NT2/D1 (cell line): ENCODE measurements at regions not wholly inside any gene's neighbourhood (a gene's known extent, or its start where the extent isn't known, plus 50 kb on each side); places are given as distances from the start of the nearest gene placed in this dataset.

Experiments used
- DNase-seq: peaks from one replicate; pipeline ENCODE4 v3.0.0-alpha.2; 2011; ENCODE audit warnings: low read depth, low spot score
- H3K27me3 ChIP-seq: 2 replicates; pipeline ENCODE4 v1.6.0; 2011; ENCODE audit warnings: mild to moderate bottlenecking; ENCODE audit not compliant: insufficient read length, insufficient read depth
- H3K36me3 ChIP-seq: 2 replicates; pipeline ENCODE4 v1.6.1; 2011; ENCODE audit warnings: mild to moderate bottlenecking, low read length, mixed read lengths; ENCODE audit not compliant: insufficient read depth, insufficient read length
- H3K4me1 ChIP-seq: 2 replicates; pipeline ENCODE4 v1.5.1; 2011; ENCODE audit not compliant: insufficient read depth, insufficient read length
- H3K4me3 ChIP-seq: 2 replicates; pipeline ENCODE4 v1.5.1; 2011; ENCODE audit warnings: low read depth; ENCODE audit not compliant: insufficient read length
- H3K9ac ChIP-seq: 2 replicates; pipeline ENCODE4 v1.6.0; 2011; ENCODE audit warnings: low read depth; ENCODE audit not compliant: insufficient read length
- H3K9me3 ChIP-seq: 2 replicates; pipeline ENCODE4 v1.5.1; 2011; ENCODE audit warnings: mild to moderate bottlenecking, low read length; ENCODE audit not compliant: insufficient read depth
- SUZ12 ChIP-seq: IDR thresholded peaks from 2 replicates; pipeline ENCODE4 v1.6.1; 2011; ENCODE audit not compliant: insufficient read length, insufficient read depth; ENCODE audit errors: extremely low read depth
- YY1 ChIP-seq: IDR thresholded peaks from 2 replicates; pipeline ENCODE4 v1.6.1; 2011; ENCODE audit not compliant: insufficient read length, insufficient read depth
- ZNF274 ChIP-seq: IDR thresholded peaks from 2 replicates; pipeline ENCODE4 v1.6.1; 2011; ENCODE audit warnings: mild to moderate bottlenecking, low read depth, low read length

DNA sequence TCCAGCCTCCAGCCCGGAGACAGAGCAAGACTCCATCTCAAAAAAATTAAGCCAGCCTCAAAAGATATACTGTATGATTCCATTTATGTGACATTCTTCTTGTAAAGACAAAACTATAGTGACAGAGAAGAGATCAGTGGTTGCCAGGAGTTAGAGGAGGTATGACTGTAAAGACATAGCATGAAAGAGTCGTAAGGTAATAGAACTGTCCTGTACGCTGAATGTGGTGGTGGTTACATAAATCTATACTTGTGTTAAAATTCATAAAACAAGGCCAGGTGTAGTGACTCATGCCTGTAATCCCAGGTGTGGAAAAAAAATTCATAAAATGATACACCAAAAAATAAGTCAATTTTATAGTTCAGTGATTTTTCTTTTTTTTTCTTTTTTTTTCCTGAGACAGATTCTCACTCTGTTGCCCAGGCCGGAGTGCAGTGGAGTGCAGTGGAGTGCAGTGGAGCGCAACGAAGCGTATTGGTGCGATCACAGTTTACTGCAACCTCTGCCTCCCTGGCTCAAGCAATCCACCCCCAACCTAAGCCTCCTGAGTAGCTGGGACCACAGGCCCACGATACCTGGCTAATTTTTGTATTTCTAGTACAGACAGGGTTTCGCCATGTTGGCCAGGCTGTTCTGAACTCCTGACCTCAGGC lies 84.9 kb upstream of the CXADR start:
- H3K4me3 ChIP-seq: no peak overlapping the region
- no peak for DNase-seq
- no peak overlapping the region for H3K9ac ChIP-seq
- TF ChIP-seq ZNF274: no peak
- no peak for TF ChIP-seq SUZ12
- TF ChIP-seq YY1: no peak
- no peaks in the 10 kb centered on the region for H3K4me1 ChIP-seq
- H3K27me3 ChIP-seq: no peaks in the 10 kb centered on the region
- H3K36me3 ChIP-seq: no peaks in the 10 kb centered on the region
- no peaks in the 10 kb centered on the region; the same call in 1 of the 2 replicates for H3K9me3 ChIP-seq

DNA sequence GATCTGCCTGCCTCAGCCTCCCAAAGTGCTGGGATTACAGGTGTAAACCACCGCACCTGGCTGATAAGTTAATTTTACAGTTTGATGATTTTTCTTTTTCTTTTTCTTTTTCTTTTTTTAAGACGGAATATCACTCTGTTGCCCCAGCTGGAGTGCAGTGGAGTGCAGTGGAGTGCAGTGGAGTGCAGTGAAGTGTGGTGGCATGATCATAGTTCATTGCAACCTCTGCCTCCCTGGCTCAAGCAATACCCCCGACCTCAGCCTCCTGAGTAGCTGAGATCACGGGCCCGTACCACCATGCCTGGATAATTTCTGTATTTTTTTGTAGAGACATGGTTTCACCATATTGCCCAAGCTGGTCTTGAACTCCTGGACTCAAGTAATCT lies 84.4 kb upstream of the CXADR start:
- Histone ChIP-seq H3K27me3 (no peaks in the 10 kb centered on the region), H3K9me3 (no peaks in the 10 kb centered on the region; the same call in 1 of the 2 replicates), H3K9ac (no peak overlapping the region), H3K36me3 (no peaks in the 10 kb centered on the region), H3K4me1 (no peaks in the 10 kb centered on the region), H3K4me3 (no peak overlapping the region)
- TF ChIP-seq SUZ12: no peak
- no peak for TF ChIP-seq ZNF274
- no peak for TF ChIP-seq YY1
- no peak for DNase-seq

DNA sequence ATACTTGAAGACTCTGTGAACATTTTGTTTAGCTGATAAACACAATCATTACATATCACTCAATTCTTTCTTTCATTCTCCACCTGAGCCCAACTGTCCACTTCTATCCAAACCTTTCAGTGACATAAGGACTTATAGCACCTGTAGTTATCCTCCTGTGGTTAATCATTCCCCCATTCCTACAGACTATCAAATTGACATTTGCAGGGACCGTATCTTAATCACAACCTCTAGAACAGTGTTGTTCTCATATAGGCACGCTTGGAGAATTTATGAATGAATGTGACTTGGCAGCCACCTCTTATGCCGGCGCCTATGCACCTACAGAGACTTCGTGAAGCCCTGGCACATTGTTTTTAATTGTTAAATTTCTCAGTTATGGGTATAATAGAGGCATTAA lies 83.9 kb upstream of the CXADR start:
- no peaks in the 10 kb centered on the region for H3K36me3 ChIP-seq
- no peaks in the 10 kb centered on the region; the same call in 1 of the 2 replicates for H3K9me3 ChIP-seq
- H3K27me3 ChIP-seq: no peaks in the 10 kb centered on the region
- H3K4me3 ChIP-seq: no peak overlapping the region
- TF ChIP-seq ZNF274 (no peak), YY1 (no peak), SUZ12 (no peak)
- H3K9ac ChIP-seq: no peak overlapping the region
- H3K4me1 ChIP-seq: no peaks in the 10 kb centered on the region
- no peak for DNase-seq

DNA sequence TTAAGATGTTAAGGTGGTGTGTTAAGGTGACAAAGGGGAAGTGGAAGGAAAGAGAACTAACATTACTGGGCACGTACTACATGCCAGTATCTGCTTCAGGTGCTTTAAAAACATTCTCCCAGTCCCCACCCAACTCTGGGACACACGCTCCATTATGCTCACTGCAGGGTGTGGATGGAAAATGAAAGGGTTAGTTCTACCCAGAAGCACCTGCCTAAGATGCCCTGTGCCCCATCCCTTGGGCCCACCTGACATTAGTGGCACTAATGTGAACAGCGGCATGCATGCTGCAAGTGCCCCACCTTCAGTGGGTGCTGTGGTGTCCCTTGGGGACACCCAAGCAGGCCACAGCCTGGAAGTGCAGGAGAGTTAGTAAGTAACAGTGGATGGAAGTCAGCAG lies 82.9 kb upstream of the CXADR start:
- TF ChIP-seq SUZ12 (no peak), ZNF274 (no peak), YY1 (no peak)
- H3K9ac ChIP-seq: no peak overlapping the region
- H3K36me3 ChIP-seq: no peaks in the 10 kb centered on the region
- no peak for DNase-seq
- H3K4me3 ChIP-seq: no peak overlapping the region
- no peaks in the 10 kb centered on the region; the same call in 1 of the 2 replicates for H3K9me3 ChIP-seq
- H3K4me1 ChIP-seq: no peaks in the 10 kb centered on the region
- no peaks in the 10 kb centered on the region for H3K27me3 ChIP-seq

DNA sequence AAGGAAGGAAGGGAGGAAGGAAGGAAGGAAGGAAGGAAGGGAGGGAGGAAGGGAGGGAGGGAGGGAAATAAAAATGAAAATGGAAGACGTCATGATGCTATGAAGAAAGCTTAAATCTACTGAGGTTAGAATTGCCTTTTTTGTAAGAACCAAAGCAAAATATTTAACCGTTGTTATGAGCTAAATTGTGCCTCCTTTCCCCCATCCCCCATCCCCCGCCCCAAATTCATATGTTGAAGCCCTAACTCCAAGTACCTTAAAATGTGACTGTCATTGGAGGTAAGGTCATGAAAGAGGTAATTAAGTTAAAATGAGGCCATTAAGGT lies 80.1 kb upstream of the CXADR start:
- Histone ChIP-seq H3K27me3 (no peaks in the 10 kb centered on the region), H3K9ac (no peak overlapping the region), H3K4me1 (no peaks in the 10 kb centered on the region), H3K4me3 (no peak overlapping the region), H3K36me3 (no peaks in the 10 kb centered on the region), H3K9me3 (no peaks in the 10 kb centered on the region)
- no peak for DNase-seq
- TF ChIP-seq SUZ12 (no peak), ZNF274 (no peak), YY1 (no peak)

- Histone ChIP-seq H3K4me1 (no peaks in the 10 kb centered on the region), H3K9me3 (no peaks in the 10 kb centered on the region), H3K27me3 (no peaks in the 10 kb centered on the region), H3K36me3 (no peaks in the 10 kb centered on the region), H3K4me3 (no peak overlapping the region), H3K9ac (no peak overlapping the region)
- no peak for DNase-seq
- TF ChIP-seq YY1 (no peak), SUZ12 (no peak), ZNF274 (no peak)
These were observed 79.1 kb upstream of the CXADR start for GRCh38 chr21:17433730-17434129.

GRCh38 chr21:17435565-17436543 lies 77.0 kb upstream of the CXADR start:
- no peaks in the 10 kb centered on the region for H3K4me1 ChIP-seq
- DNase-seq: no peak
- no peaks in the 10 kb centered on the region for H3K36me3 ChIP-seq
- no peak overlapping the region for H3K9ac ChIP-seq
- no peaks in the 10 kb centered on the region for H3K27me3 ChIP-seq
- H3K9me3 ChIP-seq: no peaks in the 10 kb centered on the region
- no peak overlapping the region for H3K4me3 ChIP-seq
- TF ChIP-seq SUZ12: no peak
- no peak for TF ChIP-seq ZNF274
- TF ChIP-seq YY1: no peak
